PFSK-1 (cell line): ENCODE measurements at regions not wholly inside any gene's neighbourhood (a gene's known extent, or its start where the extent isn't known, plus 50 kb on each side); places are given as distances from the start of the nearest gene placed in this dataset.

Experiments used
- FOXP2 ChIP-seq: optimal IDR thresholded peaks from 2 replicates; pipeline ENCODE3; 2011; ENCODE audit warnings: borderline replicate concordance, control low read depth, inconsistent platforms; ENCODE audit not compliant: insufficient read depth; ENCODE audit errors: extremely low read length, extremely low read depth
- POLR2AphosphoS5 ChIP-seq: IDR thresholded peaks from 2 replicates; pipeline ENCODE4 v1.6.1; 2012; ENCODE audit warnings: low read depth, mild to moderate bottlenecking, control low read depth, low read length, moderate library complexity
- SIN3A ChIP-seq: IDR thresholded peaks from 2 replicates; pipeline ENCODE4 v1.6.1; 2012; ENCODE audit warnings: mild to moderate bottlenecking, low read length, moderate library complexity, borderline replicate concordance; ENCODE audit not compliant: insufficient read depth
- TAF1 ChIP-seq: IDR thresholded peaks from 2 replicates; pipeline ENCODE4 v1.6.1; 2012; ENCODE audit warnings: low read length, control low read depth, borderline replicate concordance; ENCODE audit not compliant: insufficient read depth
- TF ChIP-seq, protein P1 (sequence below), 2 experiments: IDR thresholded peaks; 2 replicates each; pipeline versions ENCODE4 v1.6.1 to v1.8.0; 2011 to 2012; ENCODE audit warnings: low read depth in 2 of 2, low read length in 2 of 2, control low read depth in 1 of 2, inconsistent platforms in 1 of 2, mild to moderate bottlenecking in 1 of 2, moderate library complexity in 1 of 2; ENCODE audit not compliant: insufficient read depth in 1 of 2

- TF ChIP-seq, protein P1, sequence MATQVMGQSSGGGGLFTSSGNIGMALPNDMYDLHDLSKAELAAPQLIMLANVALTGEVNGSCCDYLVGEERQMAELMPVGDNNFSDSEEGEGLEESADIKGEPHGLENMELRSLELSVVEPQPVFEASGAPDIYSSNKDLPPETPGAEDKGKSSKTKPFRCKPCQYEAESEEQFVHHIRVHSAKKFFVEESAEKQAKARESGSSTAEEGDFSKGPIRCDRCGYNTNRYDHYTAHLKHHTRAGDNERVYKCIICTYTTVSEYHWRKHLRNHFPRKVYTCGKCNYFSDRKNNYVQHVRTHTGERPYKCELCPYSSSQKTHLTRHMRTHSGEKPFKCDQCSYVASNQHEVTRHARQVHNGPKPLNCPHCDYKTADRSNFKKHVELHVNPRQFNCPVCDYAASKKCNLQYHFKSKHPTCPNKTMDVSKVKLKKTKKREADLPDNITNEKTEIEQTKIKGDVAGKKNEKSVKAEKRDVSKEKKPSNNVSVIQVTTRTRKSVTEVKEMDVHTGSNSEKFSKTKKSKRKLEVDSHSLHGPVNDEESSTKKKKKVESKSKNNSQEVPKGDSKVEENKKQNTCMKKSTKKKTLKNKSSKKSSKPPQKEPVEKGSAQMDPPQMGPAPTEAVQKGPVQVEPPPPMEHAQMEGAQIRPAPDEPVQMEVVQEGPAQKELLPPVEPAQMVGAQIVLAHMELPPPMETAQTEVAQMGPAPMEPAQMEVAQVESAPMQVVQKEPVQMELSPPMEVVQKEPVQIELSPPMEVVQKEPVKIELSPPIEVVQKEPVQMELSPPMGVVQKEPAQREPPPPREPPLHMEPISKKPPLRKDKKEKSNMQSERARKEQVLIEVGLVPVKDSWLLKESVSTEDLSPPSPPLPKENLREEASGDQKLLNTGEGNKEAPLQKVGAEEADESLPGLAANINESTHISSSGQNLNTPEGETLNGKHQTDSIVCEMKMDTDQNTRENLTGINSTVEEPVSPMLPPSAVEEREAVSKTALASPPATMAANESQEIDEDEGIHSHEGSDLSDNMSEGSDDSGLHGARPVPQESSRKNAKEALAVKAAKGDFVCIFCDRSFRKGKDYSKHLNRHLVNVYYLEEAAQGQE (IDR thresholded peaks at IDR 0.05; ENCODE audit: insufficient read depth in 1 of 2, low read depth in 2 of 2, low read length in 2 of 2) = no peak
- TF ChIP-seq TAF1 (no peak), FOXP2 (no peak), SIN3A (no peak), POLR2AphosphoS5 (no peak)
Observed at GRCh38 chr13:110015253-110015652, 228.9 kb upstream of the IRS2 start.

- TF ChIP-seq, protein P1 (IDR thresholded peaks at IDR 0.05; ENCODE audit: insufficient read depth in 1 of 2, low read depth in 2 of 2, low read length in 2 of 2) = no peak
- TF ChIP-seq POLR2AphosphoS5 = no peak
- TF ChIP-seq FOXP2 = no peak
- TF ChIP-seq SIN3A = no peak
- TF ChIP-seq TAF1 = no peak
Observed at GRCh38 chr13:110014719-110015118, 228.3 kb upstream of the IRS2 start.

DNA sequence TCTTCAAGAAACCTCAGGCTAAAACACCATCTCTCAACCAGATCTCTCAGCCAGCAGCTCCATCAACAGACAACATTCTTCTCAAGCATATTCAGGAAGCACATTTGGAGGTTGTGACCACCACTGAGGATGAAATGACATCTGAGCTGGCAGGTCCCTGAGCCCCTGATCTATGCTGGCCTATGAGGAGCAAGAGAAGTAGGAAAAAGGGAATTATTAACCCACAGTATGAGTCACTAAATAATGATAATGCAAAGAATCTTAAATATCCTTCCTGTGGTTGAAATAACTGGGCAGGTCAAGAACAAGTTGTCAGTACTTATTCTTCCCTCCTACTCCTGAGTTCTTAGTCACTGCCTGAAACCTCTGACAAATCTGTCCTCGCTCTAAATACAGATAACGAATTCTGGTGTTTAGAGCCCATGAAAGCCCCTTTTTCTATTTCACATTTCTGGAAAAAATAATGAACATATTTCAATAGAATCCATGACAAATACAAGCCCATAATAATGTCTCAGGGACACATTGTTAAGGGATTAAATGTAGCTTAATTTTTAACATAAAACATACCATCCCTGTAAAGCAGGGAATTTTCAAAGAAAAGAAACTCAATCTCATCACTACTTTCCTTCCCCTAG, 225.8 kb upstream of the IRS2 start:
- TF ChIP-seq, protein P1 (IDR thresholded peaks at IDR 0.05; ENCODE audit: insufficient read depth in 1 of 2, low read depth in 2 of 2, low read length in 2 of 2) = no peak
- TF ChIP-seq FOXP2 = no peak
- no peak for TF ChIP-seq SIN3A
- no peak for TF ChIP-seq TAF1
- TF ChIP-seq POLR2AphosphoS5 = no peak

GRCh38 chr13:110010404-110011138, 224.2 kb upstream of the IRS2 start:
- TF ChIP-seq SIN3A (no peak), FOXP2 (no peak), POLR2AphosphoS5 (no peak), TAF1 (no peak)
- TF ChIP-seq, protein P1 (IDR thresholded peaks at IDR 0.05; ENCODE audit: insufficient read depth in 1 of 2, low read depth in 2 of 2, low read length in 2 of 2) = no peak
